Ovary (tissue), 3 donors: ENCODE measurements at regions not wholly inside any gene's neighbourhood (a gene's known extent, or its start where the extent isn't known, plus 50 kb on each side); places are given as distances from the start of the nearest gene placed in this dataset.

ENCODE experiments used
- CTCF ChIP-seq, 3 donors: fragments of 450-650 bp in 2 of 3; fragments of 200-600 bp in 1 of 3; IDR thresholded peaks; one replicate each; pipeline versions ENCODE4 v1.5.1 to v1.8.0; 2016 to 2022; ENCODE audit warnings: antibody characterized with exemption in 3 of 3, mild to moderate bottlenecking in 1 of 3
- EP300 ChIP-seq: sonication (generic); formaldehyde crosslinking; IDR thresholded peaks from one replicate; pipeline ENCODE4 v1.6.1; 2017; ENCODE audit warnings: antibody characterized with exemption
- POLR2A ChIP-seq: fragments of 450-650 bp; IDR thresholded peaks from one replicate; pipeline ENCODE4 v1.6.1; 2017; ENCODE audit warnings: antibody characterized with exemption, mild to moderate bottlenecking, moderate library complexity
- donor health status: DM: no; HTN: no; CAD: no.

GRCh38 chr5:18745988-18746615 is 1111.8 kb downstream of the TAF11L14 start:
- TF ChIP-seq POLR2A: no peak
- TF ChIP-seq CTCF (IDR thresholded peaks at IDR 0.05): no peak
- TF ChIP-seq EP300: no peak
